Kidney (tissue), 13 donors: ENCODE measurements at regions not wholly inside any gene's neighbourhood (a gene's known extent, or its start where the extent isn't known, plus 50 kb on each side); places are given as distances from the start of the nearest gene placed in this dataset.
A peak's percentile ranks its signal among the peaks of the same experiment; 100 is the strongest.

Experiments
- DNase-seq, 5 donors: peaks; one replicate each; pipeline ENCODE4 v3.0.0-alpha.2; 2013 to 2020
- FAIRE-seq: peaks from 2 replicates; lab custom pipeline; 2012; peaks lifted over from hg19 to GRCh38; lab: Jason Lieb, UNC
- H3K27ac ChIP-seq, 2 donors: one replicate each; pipeline ENCODE4 v1.7.0; 2013; ENCODE audit warnings: low read depth in 2 of 2, low read length in 2 of 2, inconsistent platforms in 1 of 2
- H3K27me3 ChIP-seq: one replicate; pipeline ENCODE4 v1.7.1; 2013; ENCODE audit warnings: low read length, inconsistent platforms; ENCODE audit not compliant: control insufficient read depth, insufficient read depth
- H3K36me3 ChIP-seq, 3 donors: one replicate each; pipeline versions ENCODE4 v1.7.0 to v1.7.1; 2013; ENCODE audit warnings: low read length in 3 of 3, control low read depth in 1 of 3, inconsistent platforms in 1 of 3; ENCODE audit not compliant: insufficient read depth in 3 of 3, control insufficient read depth in 2 of 3
- H3K4me1 ChIP-seq, 3 donors: one replicate each; pipeline versions ENCODE4 v1.7.0 to v1.7.1; 2013; ENCODE audit warnings: low read length in 3 of 3, inconsistent platforms in 1 of 3, low read depth in 1 of 3; ENCODE audit not compliant: control insufficient read depth in 2 of 3, insufficient read depth in 2 of 3
- H3K4me3 ChIP-seq, 3 donors: one replicate each; pipeline versions ENCODE4 v1.7.0 to v1.8.1; 2013; ENCODE audit warnings: low read length in 3 of 3, control low read depth in 1 of 3, inconsistent platforms in 1 of 3
- H3K9ac ChIP-seq, 3 donors: one replicate each; pipeline versions ENCODE4 v1.7.0 to v1.7.1; 2013; ENCODE audit warnings: low read length in 3 of 3, control low read depth in 1 of 3, inconsistent platforms in 1 of 3
- H3K9me3 ChIP-seq, 3 donors: one replicate each; pipeline versions ENCODE4 v1.7.0 to v1.7.1; 2013; ENCODE audit warnings: low read length in 3 of 3, control low read depth in 1 of 3, inconsistent platforms in 1 of 3; ENCODE audit not compliant: control insufficient read depth in 2 of 3, insufficient read depth in 1 of 3
- CTCF ChIP-seq: IDR thresholded peaks from 3 replicates; pipeline ENCODE4 v1.5.1; 2012; ENCODE audit warnings: mild to moderate bottlenecking, moderate library complexity, borderline replicate concordance; ENCODE audit not compliant: insufficient read depth; ENCODE audit errors: extremely low read depth
- intact Hi-C: fragments of 100-400 bp; cut with DNase I; formaldehyde crosslinking; loops from one replicate; pipeline ENCODE4 v1.11.1; 2022
- donor health status: control.
- donor health status: control.
- donor health status: control.
- donor health status: control.
- donor health status: control.
- donor health status: DM: yes; HTN: yes; CAD: no.
- donor health status: Normal renal cell carcinoma (clear cell type).

DNA sequence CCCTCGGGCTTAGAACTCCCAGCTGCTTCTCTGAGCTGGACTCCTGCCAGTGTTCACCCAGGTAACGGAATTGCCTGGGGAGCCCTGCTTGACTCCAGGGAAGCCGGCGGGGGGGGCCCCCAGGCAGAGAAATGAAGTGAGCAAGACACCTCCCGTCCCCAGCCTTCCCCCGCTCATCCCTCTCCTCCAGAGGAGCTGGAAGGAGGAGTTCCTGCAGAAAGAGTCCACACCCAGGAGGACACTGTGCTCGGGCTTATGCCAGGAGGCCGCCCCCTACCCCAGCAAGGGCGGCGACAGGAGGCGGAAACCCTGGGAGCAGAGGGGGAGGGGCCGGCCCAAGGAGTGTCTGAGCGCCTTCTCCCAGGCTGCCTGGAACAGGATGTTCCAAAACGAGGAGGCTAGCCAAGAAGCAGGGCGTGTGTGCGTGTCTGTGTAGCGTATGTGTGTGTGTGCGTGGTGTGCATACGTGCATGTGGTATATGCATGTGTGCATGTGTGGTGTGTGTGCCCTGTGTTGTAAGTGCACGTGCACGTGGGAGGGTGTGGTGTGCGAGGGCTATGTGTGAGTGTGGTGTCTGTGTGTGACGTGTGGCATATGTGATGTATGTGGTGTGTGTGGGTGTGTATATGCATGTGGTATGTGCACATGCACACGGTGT, 511.3 kb downstream of the SHQ1 start:
- TF ChIP-seq CTCF: no peak
- Histone ChIP-seq H3K4me1 (peaks cover 3 to 12% (median 11%) of the 10 kb centered on the region in 3 donors), H3K4me3 (peak overlapping the region in 1 of 3 donors; percentile 46), H3K9me3 (no peaks in the 10 kb centered on the region), H3K27ac (no peak overlapping the region), H3K9ac (no peak overlapping the region), H3K36me3 (no peaks in the 10 kb centered on the region), H3K27me3 (no peaks in the 10 kb centered on the region)
- intact Hi-C loops: no loop called here
- FAIRE-seq (no peak), DNase-seq (peak; percentile 77 to 94 (median 87))

DNA sequence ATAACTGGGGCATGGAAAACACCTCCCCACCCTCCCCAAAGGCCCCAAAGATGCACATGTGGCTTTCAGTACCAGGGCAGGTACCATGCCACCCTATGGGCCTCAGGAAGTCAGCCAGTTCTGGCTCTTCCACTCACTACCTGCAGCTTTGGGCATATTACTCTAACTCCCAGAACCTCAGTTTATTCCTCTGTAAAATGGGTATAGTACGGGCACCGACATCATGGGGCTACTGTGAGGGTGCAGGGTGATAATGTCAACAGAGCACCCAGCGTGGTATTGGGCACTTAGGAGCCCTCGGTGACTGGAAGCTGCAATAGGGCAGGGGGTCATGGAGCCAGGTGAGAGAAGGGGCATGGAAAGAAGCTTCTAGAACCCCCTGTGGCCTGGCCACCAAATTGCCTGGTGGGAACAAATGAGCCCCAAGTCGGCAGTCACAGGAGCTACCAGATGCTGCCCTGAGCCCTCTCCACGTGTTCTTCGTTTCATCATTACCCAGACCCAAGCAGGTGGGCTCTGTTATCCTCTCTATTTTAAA, 512.1 kb downstream of the SHQ1 start:
- no peak for FAIRE-seq
- intact Hi-C loops: no loop called here
- Histone ChIP-seq H3K4me3 (no peak overlapping the region), H3K36me3 (no peaks in the 10 kb centered on the region), H3K27me3 (no peaks in the 10 kb centered on the region), H3K9ac (no peak overlapping the region), H3K27ac (no peak overlapping the region), H3K4me1 (peaks cover 3 to 12% (median 12%) of the 10 kb centered on the region in 3 donors), H3K9me3 (no peaks in the 10 kb centered on the region)
- no peak for DNase-seq
- TF ChIP-seq CTCF: no peak

DNA sequence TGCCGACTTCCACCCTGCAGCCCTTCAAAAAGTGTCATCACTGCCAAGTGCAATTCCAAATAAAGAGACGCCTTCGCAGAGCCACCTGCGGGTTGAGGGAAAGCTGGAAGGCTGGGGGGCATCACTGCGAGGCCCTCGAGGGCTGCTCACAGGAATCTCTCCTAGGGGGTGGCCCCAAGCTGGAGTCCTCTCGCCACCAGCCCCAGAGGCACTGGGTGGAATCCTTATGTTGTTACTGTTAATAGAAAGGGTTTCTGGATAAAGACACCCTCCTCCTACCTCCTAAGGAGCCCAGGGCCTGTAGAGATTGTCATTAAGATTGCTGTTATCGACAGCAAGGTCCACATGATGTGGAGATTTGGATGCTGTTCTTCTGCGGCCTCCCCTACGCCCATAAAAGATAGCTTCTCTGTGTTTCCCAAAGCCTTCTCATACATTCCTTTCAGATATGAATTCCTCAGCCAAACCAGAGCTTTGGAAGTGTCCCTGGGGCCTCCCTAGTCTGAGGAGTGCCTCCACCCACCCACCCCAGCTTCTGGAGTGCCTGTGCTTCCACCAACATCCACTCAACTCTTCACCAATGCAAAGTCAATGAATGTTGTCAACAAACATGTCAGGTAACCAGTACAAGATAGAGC, 512.7 kb downstream of the SHQ1 start:
- intact Hi-C loops: no loop called here
- H3K27ac ChIP-seq: no peak overlapping the region
- TF ChIP-seq CTCF: no peak

More for the DNA sequence above, 512.7 kb downstream of the SHQ1 start:
- H3K9ac ChIP-seq: no peak overlapping the region
- H3K36me3 ChIP-seq: no peaks in the 10 kb centered on the region
- DNase-seq (no peak), FAIRE-seq (no peak)
- no peaks in the 10 kb centered on the region for H3K27me3 ChIP-seq
- H3K9me3 ChIP-seq: no peaks in the 10 kb centered on the region
- peaks cover 3 to 14% (median 12%) of the 10 kb centered on the region in 3 donors for H3K4me1 ChIP-seq
- H3K4me3 ChIP-seq: no peak overlapping the region
